ENCODE measurements at regions not wholly inside any gene's neighbourhood (a gene's known extent, or its start where the extent isn't known, plus 50 kb on each side); places are given as distances from the start of the nearest gene placed in this dataset.

GRCh38 chr1:5385956-5386355, 606.3 kb downstream of the NPHP4 start:
- no peak for DNase-seq (ENCODE audit: extremely low read depth, low read depth)
- TF ChIP-seq CTCF (IDR thresholded peaks at IDR 0.05; ENCODE audit: low read depth, low read length), result no peak

GRCh38 chr1:5385096-5385799, 607.0 kb downstream of the NPHP4 start:
- no peak for DNase-seq (ENCODE audit: extremely low read depth, low read depth)
- no peak for TF ChIP-seq CTCF (IDR thresholded peaks at IDR 0.05; ENCODE audit: low read depth, low read length)

- TF ChIP-seq CTCF (IDR thresholded peaks at IDR 0.05; ENCODE audit: low read depth, low read length), result no peak
- no peak for DNase-seq (ENCODE audit: extremely low read depth, low read depth)
These were observed 610.7 kb downstream of the NPHP4 start for GRCh38 chr1:5381491-5381890.

- DNase-seq (ENCODE audit: extremely low read depth, low read depth), result no peak
- TF ChIP-seq CTCF (IDR thresholded peaks at IDR 0.05; ENCODE audit: low read depth, low read length), result no peak
These were observed 613.0 kb downstream of the NPHP4 start for GRCh38 chr1:5379176-5379759.

- no peak for TF ChIP-seq CTCF (IDR thresholded peaks at IDR 0.05; ENCODE audit: low read depth, low read length)
- DNase-seq (ENCODE audit: extremely low read depth, low read depth), result no peak
These were observed 615.5 kb downstream of the NPHP4 start for GRCh38 chr1:5376538-5377247.

- TF ChIP-seq CTCF (IDR thresholded peaks at IDR 0.05; ENCODE audit: low read depth, low read length), result no peak
- DNase-seq (ENCODE audit: extremely low read depth, low read depth), result no peak
These were observed 616.7 kb downstream of the NPHP4 start for GRCh38 chr1:5375481-5375880.

GRCh38 chr1:5374192-5374591, 618.0 kb downstream of the NPHP4 start:
- TF ChIP-seq CTCF (IDR thresholded peaks at IDR 0.05; ENCODE audit: low read depth, low read length), result no peak
- no peak for DNase-seq (ENCODE audit: extremely low read depth, low read depth)

All from AG09319 (cell line).